ENCODE measurements at regions not wholly inside any gene's neighbourhood (a gene's known extent, or its start where the extent isn't known, plus 50 kb on each side); places are given as distances from the start of the nearest gene placed in this dataset.

DNA sequence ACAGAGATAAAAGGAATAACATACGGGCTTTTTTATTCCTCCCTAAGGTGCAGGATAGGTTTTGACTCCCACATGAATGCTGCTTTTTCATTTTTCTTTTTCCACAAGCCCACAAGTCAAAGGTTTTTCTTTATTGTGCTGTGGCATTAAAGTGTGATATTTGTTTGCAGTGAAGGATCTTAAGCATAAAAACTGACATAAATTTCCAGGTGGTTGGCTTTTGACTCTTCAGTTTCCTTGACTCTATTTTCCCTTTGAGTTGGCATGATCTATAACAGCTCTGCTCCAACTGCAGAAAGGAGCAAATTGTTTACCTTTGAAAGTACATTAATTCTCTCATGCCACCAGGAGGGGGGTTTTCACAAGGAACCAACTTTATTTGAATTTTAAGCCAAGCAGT is 326.2 kb upstream of the FAM98A start:
- no peaks in the 10 kb centered on the region for H3K36me3 Mint-ChIP-seq (ENCODE audit: insufficient read depth, unreplicated experiment)
- no peak overlapping the region for H3K4me3 Mint-ChIP-seq (ENCODE audit: low read depth, unreplicated experiment)
- H3K27ac Mint-ChIP-seq (ENCODE audit: unreplicated experiment) = no peak overlapping the region
- intact Hi-C loops (cut with micrococcal nuclease; ENCODE audit: unreplicated experiment) = no loop called here
- H3K4me1 Mint-ChIP-seq (ENCODE audit: low read depth, unreplicated experiment) = no peaks in the 10 kb centered on the region
- no peak for DNase-seq
- CTCF ChIA-PET = no interaction called here
- H3K27me3 Mint-ChIP-seq (ENCODE audit: unreplicated experiment) = no peaks in the 10 kb centered on the region
- no peak for TF ChIP-seq CTCF (IDR thresholded peaks at IDR 0.05; ENCODE audit: unreplicated experiment)
- no TSS peak for BruUV-seq (replicated peaks)
- H3K9me3 Mint-ChIP-seq (ENCODE audit: low read depth, unreplicated experiment) = peaks cover 16% of the 10 kb centered on the region

DNA sequence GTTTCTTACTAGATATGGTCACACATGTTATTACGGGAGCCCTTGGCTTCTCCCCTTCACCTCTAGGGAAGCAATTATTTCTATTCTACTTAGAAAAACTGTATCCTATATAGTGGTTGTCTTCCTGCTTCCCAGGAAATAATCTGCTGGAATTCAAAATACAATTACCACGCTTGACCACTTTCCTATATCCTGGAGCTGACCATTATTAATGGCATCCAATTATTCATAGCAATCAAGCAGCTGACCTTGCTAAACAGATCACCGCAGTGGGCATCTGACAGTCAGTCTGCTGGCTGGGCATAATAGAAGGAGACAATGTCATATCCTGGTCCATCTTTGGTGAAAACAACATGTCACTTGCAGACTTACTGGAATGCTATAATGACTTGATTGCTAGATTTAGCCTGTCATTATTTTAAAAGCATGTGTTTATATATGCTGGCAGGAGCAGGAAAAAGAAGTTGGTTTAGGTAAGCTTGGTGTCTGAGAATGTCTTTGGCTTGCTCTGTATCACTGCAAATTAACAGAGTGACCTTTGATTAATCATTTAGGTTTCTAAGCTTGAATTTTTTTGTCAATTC is 325.6 kb upstream of the FAM98A start:
- no TSS peak for BruUV-seq (replicated peaks)
- CTCF ChIA-PET = no interaction called here
- intact Hi-C loops (cut with micrococcal nuclease; ENCODE audit: unreplicated experiment) = no loop called here
- no peak overlapping the region for H3K27ac Mint-ChIP-seq (ENCODE audit: unreplicated experiment)
- DNase-seq = no peak
- H3K36me3 Mint-ChIP-seq (ENCODE audit: insufficient read depth, unreplicated experiment) = no peaks in the 10 kb centered on the region
- no peak overlapping the region for H3K4me3 Mint-ChIP-seq (ENCODE audit: low read depth, unreplicated experiment)
- no peaks in the 10 kb centered on the region for H3K4me1 Mint-ChIP-seq (ENCODE audit: low read depth, unreplicated experiment)
- peaks cover 16% of the 10 kb centered on the region for H3K9me3 Mint-ChIP-seq (ENCODE audit: low read depth, unreplicated experiment)
- TF ChIP-seq CTCF (IDR thresholded peaks at IDR 0.05; ENCODE audit: unreplicated experiment) = no peak
- H3K27me3 Mint-ChIP-seq (ENCODE audit: unreplicated experiment) = no peaks in the 10 kb centered on the region

DNA sequence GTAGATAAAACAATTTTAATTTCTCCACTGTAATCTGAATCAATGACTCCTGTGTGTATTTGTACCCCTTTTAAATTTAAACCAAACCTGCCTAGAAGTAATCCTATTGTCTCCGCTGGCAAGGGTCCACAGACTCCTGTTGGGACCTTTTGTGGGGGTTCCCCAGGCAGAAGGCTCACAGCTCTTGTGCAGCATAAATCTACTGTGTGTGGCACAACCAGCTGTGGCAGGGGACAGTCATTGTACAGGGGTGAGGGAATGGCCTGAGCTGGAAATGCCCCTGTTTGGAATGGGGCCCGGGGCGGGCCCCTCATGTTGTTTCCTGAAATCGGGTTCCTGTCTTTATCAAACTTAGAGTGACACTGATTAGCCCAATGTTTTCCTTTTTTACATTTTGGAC is 318.2 kb upstream of the FAM98A start:
- Mint-ChIP-seq H3K9me3 (ENCODE audit: low read depth, unreplicated experiment) (peaks cover 13% of the 10 kb centered on the region), H3K4me1 (ENCODE audit: low read depth, unreplicated experiment) (no peaks in the 10 kb centered on the region), H3K36me3 (ENCODE audit: insufficient read depth, unreplicated experiment) (no peaks in the 10 kb centered on the region), H3K4me3 (ENCODE audit: low read depth, unreplicated experiment) (no peak overlapping the region), H3K27me3 (ENCODE audit: unreplicated experiment) (no peaks in the 10 kb centered on the region), H3K27ac (ENCODE audit: unreplicated experiment) (no peak overlapping the region)
- no peak for TF ChIP-seq CTCF (IDR thresholded peaks at IDR 0.05; ENCODE audit: unreplicated experiment)
- intact Hi-C loops (cut with micrococcal nuclease; ENCODE audit: unreplicated experiment) = no loop called here
- no TSS peak for BruUV-seq (replicated peaks)
- DNase-seq = no peak
- CTCF ChIA-PET = no interaction called here

DNA sequence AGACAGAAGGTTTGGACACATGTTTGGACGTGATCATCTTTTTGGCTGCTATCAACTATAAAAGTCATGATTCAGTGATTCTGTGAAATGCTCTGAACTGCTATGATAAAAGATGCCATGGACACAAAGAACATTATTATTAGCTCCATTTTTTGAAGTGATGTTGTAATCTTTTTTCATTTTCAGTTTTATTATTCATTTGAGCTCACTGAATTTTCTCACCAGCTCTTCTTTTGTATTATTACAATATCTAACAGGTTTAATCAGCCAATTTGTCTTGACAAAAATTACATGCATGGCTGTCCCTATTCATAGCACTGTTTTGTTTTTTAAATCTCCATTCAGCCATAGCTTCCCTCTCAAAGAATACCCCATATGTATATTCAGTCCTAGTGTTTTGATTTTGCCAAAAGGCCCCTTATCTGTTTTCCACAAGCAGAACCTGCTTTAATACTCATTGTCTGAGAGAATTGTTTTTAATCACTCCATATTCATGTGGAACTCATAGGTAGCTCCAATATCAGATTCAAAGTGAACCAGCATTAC is 314.0 kb upstream of the FAM98A start:
- H3K4me1 Mint-ChIP-seq (ENCODE audit: low read depth, unreplicated experiment) = no peaks in the 10 kb centered on the region
- intact Hi-C loops (cut with micrococcal nuclease; ENCODE audit: unreplicated experiment) = no loop called here

More for the DNA sequence above, 314.0 kb upstream of the FAM98A start:
- no peaks in the 10 kb centered on the region for H3K27me3 Mint-ChIP-seq (ENCODE audit: unreplicated experiment)
- TF ChIP-seq CTCF (IDR thresholded peaks at IDR 0.05; ENCODE audit: unreplicated experiment) = no peak
- H3K9me3 Mint-ChIP-seq (ENCODE audit: low read depth, unreplicated experiment) = peaks cover 18% of the 10 kb centered on the region
- CTCF ChIA-PET = no interaction called here
- no peak overlapping the region for H3K4me3 Mint-ChIP-seq (ENCODE audit: low read depth, unreplicated experiment)
- no peak overlapping the region for H3K27ac Mint-ChIP-seq (ENCODE audit: unreplicated experiment)
- DNase-seq = no peak
- BruUV-seq (replicated peaks) = no TSS peak
- no peaks in the 10 kb centered on the region for H3K36me3 Mint-ChIP-seq (ENCODE audit: insufficient read depth, unreplicated experiment)
